Coronary artery (tissue), 2 donors: ENCODE measurements at regions not wholly inside any gene's neighbourhood (a gene's known extent, or its start where the extent isn't known, plus 50 kb on each side); places are given as distances from the start of the nearest gene placed in this dataset.

ENCODE experiments used
- DNase-seq: peaks from one replicate; pipeline ENCODE4 v3.0.0-alpha.2; 2017; ENCODE audit warnings: low spot score
- H3K27ac ChIP-seq, 2 donors: fragments of 200-600 bp; sonication (generic); one replicate each; pipeline ENCODE4 v1.5.1; 2016 to 2019
- H3K4me3 ChIP-seq: fragments of 200-600 bp; sonication (generic); 2 replicates; pipeline ENCODE4 v1.5.1; 2016; ENCODE audit warnings: mild to moderate bottlenecking, moderate library complexity
- TF ChIP-seq, protein P1 (sequence below): fragments of 200-600 bp; sonication (generic); IDR thresholded peaks from one replicate; pipeline ENCODE4 v1.5.1; 2019; ENCODE audit warnings: antibody characterized with exemption

DNA sequence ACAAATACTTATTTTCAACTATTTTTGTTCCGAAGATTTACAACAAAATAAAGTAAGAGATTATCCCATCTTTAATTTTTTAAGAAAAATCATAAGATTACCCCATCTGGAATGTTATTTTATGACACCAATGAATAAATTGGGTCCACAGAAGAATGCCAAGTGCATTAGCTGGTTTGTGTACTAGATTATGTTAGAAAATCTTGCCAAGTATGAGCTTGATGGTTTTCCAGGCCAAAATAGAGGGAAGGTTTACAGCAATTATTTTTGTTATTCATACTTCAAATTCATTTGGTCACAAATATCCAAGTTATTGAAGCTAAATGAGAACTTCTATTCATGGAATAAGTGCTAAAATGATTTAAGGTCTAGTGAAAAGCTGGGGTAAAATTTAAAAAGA lies 109.4 kb upstream of the DMRTA1 start:
- H3K27ac ChIP-seq: no peak overlapping the region
- TF ChIP-seq, protein P1, sequence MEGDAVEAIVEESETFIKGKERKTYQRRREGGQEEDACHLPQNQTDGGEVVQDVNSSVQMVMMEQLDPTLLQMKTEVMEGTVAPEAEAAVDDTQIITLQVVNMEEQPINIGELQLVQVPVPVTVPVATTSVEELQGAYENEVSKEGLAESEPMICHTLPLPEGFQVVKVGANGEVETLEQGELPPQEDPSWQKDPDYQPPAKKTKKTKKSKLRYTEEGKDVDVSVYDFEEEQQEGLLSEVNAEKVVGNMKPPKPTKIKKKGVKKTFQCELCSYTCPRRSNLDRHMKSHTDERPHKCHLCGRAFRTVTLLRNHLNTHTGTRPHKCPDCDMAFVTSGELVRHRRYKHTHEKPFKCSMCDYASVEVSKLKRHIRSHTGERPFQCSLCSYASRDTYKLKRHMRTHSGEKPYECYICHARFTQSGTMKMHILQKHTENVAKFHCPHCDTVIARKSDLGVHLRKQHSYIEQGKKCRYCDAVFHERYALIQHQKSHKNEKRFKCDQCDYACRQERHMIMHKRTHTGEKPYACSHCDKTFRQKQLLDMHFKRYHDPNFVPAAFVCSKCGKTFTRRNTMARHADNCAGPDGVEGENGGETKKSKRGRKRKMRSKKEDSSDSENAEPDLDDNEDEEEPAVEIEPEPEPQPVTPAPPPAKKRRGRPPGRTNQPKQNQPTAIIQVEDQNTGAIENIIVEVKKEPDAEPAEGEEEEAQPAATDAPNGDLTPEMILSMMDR: no peak
- DNase-seq: no peak
- H3K4me3 ChIP-seq: no peak overlapping the region

DNA sequence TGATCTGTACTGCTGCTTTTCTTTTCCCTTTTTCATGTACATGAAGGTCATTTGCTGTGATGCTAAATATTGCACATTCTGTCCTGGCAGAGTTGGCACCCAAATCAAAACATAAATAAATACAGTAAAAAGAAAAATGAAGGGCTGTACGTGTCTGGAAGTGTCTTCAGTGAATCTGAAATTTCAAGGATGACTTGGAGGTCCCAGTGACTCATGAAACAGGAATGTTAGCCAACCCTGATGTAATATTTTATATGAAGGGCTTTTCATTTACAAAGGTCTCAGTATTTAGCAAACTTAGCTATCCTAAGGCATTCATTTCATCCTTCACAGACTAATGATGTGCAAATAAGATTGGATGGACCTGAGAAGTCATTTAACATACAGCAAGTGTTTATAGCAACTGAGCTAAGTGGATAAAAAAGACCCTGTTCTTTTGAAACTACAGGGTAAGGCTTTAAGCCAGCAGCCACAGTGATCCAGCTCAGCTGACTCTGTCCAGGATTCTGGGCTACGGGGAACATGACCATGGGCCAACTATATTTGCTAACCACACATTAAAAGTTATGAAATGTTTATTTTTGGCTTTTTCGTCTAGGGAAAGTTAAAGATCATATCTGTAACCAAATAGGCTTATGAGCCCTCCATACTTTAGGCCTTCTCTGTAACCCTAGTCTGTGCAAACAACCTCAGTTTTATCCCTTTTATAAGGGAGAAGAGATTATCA lies 104.0 kb upstream of the DMRTA1 start:
- no peak for DNase-seq
- TF ChIP-seq, protein P1: no peak
- Histone ChIP-seq H3K4me3 (no peak overlapping the region), H3K27ac (no peak overlapping the region)

GRCh38 chr9:22343218-22343611 lies 103.4 kb upstream of the DMRTA1 start:
- H3K27ac ChIP-seq: no peak overlapping the region
- H3K4me3 ChIP-seq: no peak overlapping the region
- DNase-seq: no peak
- TF ChIP-seq, protein P1: no peak

GRCh38 chr9:22354699-22355384 lies 91.8 kb upstream of the DMRTA1 start:
- Histone ChIP-seq H3K27ac (no peak overlapping the region), H3K4me3 (no peak overlapping the region)
- no peak for DNase-seq
- TF ChIP-seq, protein P1: no peak

DNA sequence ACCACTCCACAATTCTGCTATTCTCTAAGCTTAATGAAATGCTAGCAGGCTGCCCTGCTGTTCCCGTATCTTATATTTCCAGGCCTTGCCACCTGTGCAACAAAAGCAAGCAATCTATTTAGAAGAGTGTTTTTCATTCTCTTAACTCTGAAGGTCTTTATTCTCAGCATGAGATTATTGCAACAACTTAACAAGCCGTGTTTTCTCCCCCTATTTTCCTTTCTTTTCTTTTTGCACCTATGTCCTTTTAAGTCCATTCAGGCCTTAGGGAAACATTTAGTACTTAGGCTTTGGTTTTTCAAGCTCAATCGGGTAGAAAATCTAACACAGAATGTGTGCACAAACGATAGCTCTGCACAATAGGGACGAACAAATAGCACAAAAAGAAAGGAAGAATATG lies 89.6 kb upstream of the DMRTA1 start:
- DNase-seq: no peak
- H3K4me3 ChIP-seq: no peak overlapping the region
- TF ChIP-seq, protein P1: no peak
- H3K27ac ChIP-seq: no peak overlapping the region

DNA sequence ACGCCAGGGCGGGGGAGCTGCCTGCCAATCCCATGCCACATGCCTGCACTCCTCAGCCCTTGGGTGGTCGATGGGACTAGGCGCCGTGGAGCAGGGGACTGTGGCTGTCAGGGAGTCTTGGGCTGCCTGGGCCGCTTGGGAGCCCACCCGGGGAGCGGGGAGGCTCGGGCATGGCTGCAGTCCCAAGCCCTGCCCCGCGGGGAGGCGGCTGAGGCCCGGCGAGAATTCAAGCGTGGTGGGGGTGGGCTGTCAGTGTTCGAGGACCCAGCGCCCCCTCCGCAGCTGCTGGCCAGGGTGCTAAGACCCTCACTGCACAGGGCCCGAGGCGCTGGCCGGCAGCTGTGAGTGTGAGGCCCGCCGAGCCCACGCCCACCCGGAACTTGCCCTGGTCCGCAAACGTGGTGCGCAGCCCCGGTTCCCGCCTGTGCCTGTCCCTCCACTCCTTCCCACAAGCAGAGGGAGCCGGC lies 83.2 kb upstream of the DMRTA1 start:
- TF ChIP-seq, protein P1: no peak
- H3K4me3 ChIP-seq: no peak overlapping the region
- H3K27ac ChIP-seq: no peak overlapping the region
- DNase-seq: no peak

GRCh38 chr9:22373636-22374035 lies 73.0 kb upstream of the DMRTA1 start:
- no peak overlapping the region for H3K27ac ChIP-seq
- no peak for DNase-seq
- TF ChIP-seq, protein P1: no peak

More at GRCh38 chr9:22373636-22374035, 73.0 kb upstream of the DMRTA1 start:
- no peak overlapping the region for H3K4me3 ChIP-seq
